CD4-positive, alpha-beta T cell (primary cell): ENCODE measurements at regions not wholly inside any gene's neighbourhood (a gene's known extent, or its start where the extent isn't known, plus 50 kb on each side); places are given as distances from the start of the nearest gene placed in this dataset.

ENCODE experiments used
- ATAC-seq: fragments of 200-7000 bp; cut with Tn5 transposase; one replicate; pipeline ENCODE4 v1.10.0; 2022; ENCODE audit warnings: mild to moderate bottlenecking; ENCODE audit not compliant: poor library complexity
- CTCF ChIA-PET: fragments of 350-600 bp; sonication (Branson Sonifier 250); formaldehyde crosslinking; loops from one replicate; lab custom pipeline; 2021; ENCODE audit warnings: antibody characterized with exemption, inconsistent platforms; lab: Charles Lee
- POLR2A ChIA-PET: fragments of 350-600 bp; sonication (Branson Sonifier 250); formaldehyde crosslinking; loops from one replicate; lab custom pipeline; 2021; ENCODE audit warnings: antibody characterized with exemption, inconsistent platforms; lab: Charles Lee
- DNase-seq, 14 experiments: peaks; one replicate each; pipeline ENCODE4 v3.0.0-alpha.2; 2013 to 2020; ENCODE audit warnings: mixed read lengths in 2 of 14
- H3K27ac ChIP-seq, 2 donors: one replicate each; pipeline versions ENCODE4 v1.5.1 to v1.7.0; 2013; ENCODE audit warnings: low read length in 2 of 2, low read depth in 1 of 2, mild to moderate bottlenecking in 1 of 2
- H3K27me3 ChIP-seq, 2 experiments: 1 replicate in 1 of 2; 2 replicates in 1 of 2; pipeline versions ENCODE4 v1.6.1 to v1.7.0; 2013; ENCODE audit warnings: low read length in 2 of 2, control low read depth in 1 of 2, mild to moderate bottlenecking in 1 of 2, moderate library complexity in 1 of 2; ENCODE audit not compliant: insufficient read depth in 2 of 2, control insufficient read depth in 1 of 2
- H3K36me3 ChIP-seq: one replicate; pipeline ENCODE4 v1.6.1; 2013; ENCODE audit warnings: low read length, control low read depth; ENCODE audit not compliant: insufficient read depth
- H3K4me1 ChIP-seq: one replicate; pipeline ENCODE4 v1.6.1; 2013; ENCODE audit warnings: low read length, control low read depth; ENCODE audit not compliant: insufficient read depth
- H3K4me3 ChIP-seq: one replicate; pipeline ENCODE4 v1.5.1; 2013; ENCODE audit warnings: mild to moderate bottlenecking, low read length, moderate library complexity
- H3K9me3 ChIP-seq, 2 experiments: 1 replicate in 1 of 2; 2 replicates in 1 of 2; pipeline versions ENCODE4 v1.6.1 to v1.7.0; 2013; ENCODE audit warnings: low read length in 2 of 2, mild to moderate bottlenecking in 2 of 2, control low read depth in 1 of 2, moderate library complexity in 1 of 2; ENCODE audit not compliant: control insufficient read depth in 1 of 2, insufficient read depth in 1 of 2
- H3K27ac Mint-ChIP-seq: one replicate; pipeline ENCODE4 v1.8.0; 2020; ENCODE audit warnings: mixed read lengths
- H3K27me3 Mint-ChIP-seq: one replicate; pipeline ENCODE4 v1.8.0; 2021; ENCODE audit warnings: mixed read lengths
- H3K36me3 Mint-ChIP-seq: one replicate; pipeline ENCODE4 v1.8.0; 2021; ENCODE audit warnings: low read depth, mixed read lengths
- H3K4me1 Mint-ChIP-seq: one replicate; pipeline ENCODE4 v1.8.0; 2021; ENCODE audit warnings: low read depth, mixed read lengths
- H3K4me3 Mint-ChIP-seq: one replicate; pipeline ENCODE4 v1.8.0; 2020; ENCODE audit warnings: mild to moderate bottlenecking, mixed read lengths
- H3K9me3 Mint-ChIP-seq: one replicate; pipeline ENCODE4 v1.8.0; 2020; ENCODE audit warnings: mixed read lengths
- CTCF ChIP-seq: fragments of 200-600 bp; IDR thresholded peaks from one replicate; pipeline ENCODE4 v1.8.0; 2022; ENCODE audit warnings: antibody characterized with exemption, mild to moderate bottlenecking
- intact Hi-C, 2 experiments: fragments of 100-400 bp; cut with DNase I in 1 of 2; cut with micrococcal nuclease in 1 of 2; formaldehyde crosslinking; loops; one replicate each; pipeline versions ENCODE4 v1.15.1 to v1.9.0; 2023 to 2025; cut with DNase I, micrococcal nuclease

DNA sequence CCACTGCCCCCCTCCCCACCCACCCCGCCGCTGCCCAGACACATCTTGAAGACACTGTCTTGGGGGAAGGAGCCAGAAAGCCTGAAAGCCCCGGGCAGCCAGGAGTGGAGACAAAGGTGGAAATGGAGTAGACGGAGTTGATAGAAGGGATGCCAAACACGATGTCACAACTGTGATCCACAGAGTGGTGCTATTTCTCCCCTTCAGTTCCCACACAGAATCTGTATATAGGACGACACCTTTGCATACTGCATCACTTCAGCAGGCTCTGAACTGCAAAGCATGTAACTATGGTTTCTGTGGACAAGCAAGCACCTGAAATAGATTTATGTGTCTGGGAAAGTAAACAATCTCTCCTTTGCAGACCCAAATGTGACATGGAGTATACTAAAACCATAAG lies 56.4 kb upstream of the F13A1 start:
- DNase-seq (no peak), ATAC-seq (no peak)
- Histone ChIP-seq H3K9me3 (peaks cover 0 to 4% of the 10 kb centered on the region in 2 experiments), H3K27ac (no peak overlapping the region), H3K4me3 (no peak overlapping the region), H3K36me3 (no peaks in the 10 kb centered on the region), H3K27me3 (no peaks in the 10 kb centered on the region), H3K4me1 (no peaks in the 10 kb centered on the region)
- Mint-ChIP-seq H3K27ac (no peak overlapping the region), H3K27me3 (peaks cover 20% of the 10 kb centered on the region), H3K4me3 (no peak overlapping the region), H3K4me1 (no peaks in the 10 kb centered on the region), H3K9me3 (peaks cover 2% of the 10 kb centered on the region), H3K36me3 (no peaks in the 10 kb centered on the region)
- TF ChIP-seq CTCF: no peak
- ChIA-PET POLR2A (no interaction called here), CTCF (no interaction called here)
- intact Hi-C loops: no loop called here

- H3K27ac Mint-ChIP-seq: no peak overlapping the region
- ATAC-seq: no peak
- no peaks in the 10 kb centered on the region for H3K4me1 Mint-ChIP-seq
- Histone ChIP-seq H3K36me3 (no peaks in the 10 kb centered on the region), H3K27me3 (no peaks in the 10 kb centered on the region), H3K4me3 (no peak overlapping the region), H3K27ac (no peak overlapping the region), H3K4me1 (no peaks in the 10 kb centered on the region), H3K9me3 (peaks cover 0 to 4% of the 10 kb centered on the region in 2 experiments)
- no peaks in the 10 kb centered on the region for H3K36me3 Mint-ChIP-seq
- ChIA-PET CTCF (no interaction called here), POLR2A (no interaction called here)
- TF ChIP-seq CTCF: no peak
- H3K4me3 Mint-ChIP-seq: no peak overlapping the region
- no peak for DNase-seq
- peaks cover 2% of the 10 kb centered on the region for H3K9me3 Mint-ChIP-seq
- H3K27me3 Mint-ChIP-seq: peaks cover 13% of the 10 kb centered on the region
- intact Hi-C loops: no loop called here
These were observed 57.2 kb upstream of the F13A1 start for GRCh38 chr6:6377621-6378020.

DNA sequence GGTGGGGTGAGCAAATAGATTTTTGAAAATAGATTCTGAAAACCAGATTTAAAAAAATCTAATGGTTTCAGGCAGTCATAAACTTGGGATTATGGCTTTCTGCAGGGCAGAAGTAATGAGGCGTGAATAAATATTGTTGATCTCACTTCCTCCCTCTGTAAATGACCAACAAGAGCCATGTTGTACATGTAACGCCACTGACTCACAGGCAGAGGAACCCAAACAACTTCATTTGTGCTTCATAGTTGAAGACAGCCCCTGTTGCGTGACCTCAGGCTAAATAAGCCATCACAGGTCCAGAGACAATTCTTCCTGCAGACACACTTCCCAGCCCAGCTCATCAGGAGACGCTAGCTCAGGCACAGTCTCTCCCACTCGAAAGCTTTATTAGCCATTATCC lies 59.1 kb upstream of the F13A1 start:
- H3K4me1 Mint-ChIP-seq: no peaks in the 10 kb centered on the region
- H3K27ac Mint-ChIP-seq: no peak overlapping the region
- ATAC-seq: no peak
- Histone ChIP-seq H3K9me3 (peaks cover 0 to 4% of the 10 kb centered on the region in 2 experiments), H3K27ac (no peak overlapping the region), H3K4me3 (no peak overlapping the region), H3K36me3 (no peaks in the 10 kb centered on the region), H3K4me1 (no peaks in the 10 kb centered on the region), H3K27me3 (no peaks in the 10 kb centered on the region)
- ChIA-PET CTCF (no interaction called here), POLR2A (no interaction called here)
- DNase-seq: peak in 2 of 14 experiments; percentile 24 to 42
- H3K27me3 Mint-ChIP-seq: peaks cover 9% of the 10 kb centered on the region
- intact Hi-C loops: no loop called here
- no peak overlapping the region for H3K4me3 Mint-ChIP-seq
- no peaks in the 10 kb centered on the region for H3K36me3 Mint-ChIP-seq
- no peak for TF ChIP-seq CTCF
- no peaks in the 10 kb centered on the region for H3K9me3 Mint-ChIP-seq
